Thymus (tissue), 11 donors: ENCODE measurements at regions not wholly inside any gene's neighbourhood (a gene's known extent, or its start where the extent isn't known, plus 50 kb on each side); places are given as distances from the start of the nearest gene placed in this dataset.
"Not testable (repeated sequence)": the region's sequence is repeated elsewhere in the genome, so short reads cannot be mapped to it uniquely, and the experiment has no call there.

Source experiments
- DNase-seq, 9 donors: peaks; one replicate each; pipeline ENCODE4 v3.0.0-alpha.2; 2013; ENCODE audit warnings: low spot score in 9 of 9, low read depth in 6 of 9, missing footprints in 1 of 9
- H3K27ac ChIP-seq, 2 donors: one replicate each; pipeline ENCODE4 v1.5.1; 2013; ENCODE audit warnings: control low read depth in 1 of 2, low read depth in 1 of 2, low read length in 1 of 2, mild to moderate bottlenecking in 1 of 2, moderate library complexity in 1 of 2
- H3K27me3 ChIP-seq, 2 donors: one replicate each; pipeline ENCODE4 v1.5.1; 2013; ENCODE audit warnings: low read length in 1 of 2; ENCODE audit not compliant: control insufficient read depth in 2 of 2, insufficient read depth in 1 of 2
- H3K36me3 ChIP-seq, 2 donors: one replicate each; pipeline ENCODE4 v1.5.1; 2013; ENCODE audit warnings: low read length in 1 of 2, mild to moderate bottlenecking in 1 of 2, moderate library complexity in 1 of 2; ENCODE audit not compliant: control insufficient read depth in 2 of 2, insufficient read depth in 2 of 2
- H3K4me1 ChIP-seq, 2 donors: one replicate each; pipeline ENCODE4 v1.5.1; 2013; ENCODE audit warnings: low read length in 2 of 2; ENCODE audit not compliant: control insufficient read depth in 2 of 2, insufficient read depth in 2 of 2
- H3K4me3 ChIP-seq, 2 donors: one replicate each; pipeline ENCODE4 v1.5.1; 2013; ENCODE audit warnings: low read length in 2 of 2, control low read depth in 1 of 2, mild to moderate bottlenecking in 1 of 2
- H3K9me3 ChIP-seq, 2 donors: one replicate each; pipeline ENCODE4 v1.5.1; 2013; ENCODE audit warnings: low read length in 1 of 2, mild to moderate bottlenecking in 1 of 2; ENCODE audit not compliant: control insufficient read depth in 2 of 2, insufficient read depth in 1 of 2
- WGBS: extraction: QIAGEN DNeasy Blood & Tissue Kit; methylation state at CpG from one replicate; pipeline ENCODE4 v1.1.7; 2013; 5-methylcytosine and 5-hydroxymethylcytosine counted together
- donor health status: healthy.

DNA sequence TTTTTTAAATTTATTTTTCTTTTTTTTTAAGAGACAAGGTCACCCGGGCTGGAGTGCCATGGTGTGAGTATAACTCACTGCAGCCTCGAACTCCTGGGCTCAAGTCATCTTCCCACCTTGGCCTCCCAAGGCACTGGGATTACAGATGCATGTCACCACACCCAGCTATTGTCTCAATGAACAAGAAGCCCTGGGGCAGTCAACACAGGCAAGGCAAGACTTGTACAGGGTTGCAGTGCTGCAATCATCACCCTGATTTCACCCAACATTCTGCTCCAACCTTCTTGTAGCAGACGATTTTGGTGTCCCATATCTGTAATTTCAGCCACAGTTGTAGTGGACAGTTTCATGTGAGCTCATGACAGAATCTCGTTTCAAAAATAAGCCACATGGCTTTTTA lies 205.8 kb upstream of the KIF2A start:
- no peaks in the 10 kb centered on the region for H3K4me1 ChIP-seq
- no peak overlapping the region for H3K4me3 ChIP-seq
- no peak overlapping the region for H3K27ac ChIP-seq
- no peaks in the 10 kb centered on the region for H3K27me3 ChIP-seq
- H3K36me3 ChIP-seq, result no peaks in the 10 kb centered on the region
- WGBS, result 92% methylated on average over 4 of the region's 4 CpGs
- H3K9me3 ChIP-seq, result peaks cover 0 to 4% of the 10 kb centered on the region in 2 donors
- DNase-seq, result no peak

DNA sequence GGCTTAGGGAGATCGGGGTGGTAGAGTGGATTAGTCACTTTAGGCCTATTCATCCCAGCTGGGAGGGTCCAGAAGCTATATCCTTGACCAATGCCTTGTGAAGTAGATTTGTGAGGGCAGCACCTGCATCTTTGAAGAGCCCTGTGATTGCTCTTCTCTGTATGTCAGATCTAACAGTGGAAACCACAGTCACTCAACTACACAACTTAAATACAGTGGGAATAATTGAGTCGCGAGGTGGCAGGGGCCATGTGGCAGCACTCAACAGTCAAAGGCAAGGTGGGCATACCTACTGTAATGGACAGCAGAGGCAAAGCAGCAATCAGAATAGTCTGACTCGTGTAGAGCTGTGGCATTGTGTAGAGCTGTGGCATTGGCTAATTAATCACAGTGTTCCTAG lies 202.1 kb upstream of the KIF2A start:
- not testable (repeated sequence) for H3K4me3 ChIP-seq, H3K4me1 ChIP-seq, H3K27ac ChIP-seq, H3K36me3 ChIP-seq, H3K27me3 ChIP-seq, DNase-seq, H3K9me3 ChIP-seq
- WGBS, result 96% methylated on average over 4 of the region's 4 CpGs

- no peak overlapping the region for H3K27ac ChIP-seq
- DNase-seq, result no peak
- no peaks in the 10 kb centered on the region for H3K27me3 ChIP-seq
- no peak overlapping the region for H3K4me3 ChIP-seq
- no peaks in the 10 kb centered on the region for H3K36me3 ChIP-seq
- no peaks in the 10 kb centered on the region for H3K4me1 ChIP-seq
- no peaks in the 10 kb centered on the region for H3K9me3 ChIP-seq
Observed at GRCh38 chr5:62111428-62111827, 194.6 kb upstream of the KIF2A start.

DNA sequence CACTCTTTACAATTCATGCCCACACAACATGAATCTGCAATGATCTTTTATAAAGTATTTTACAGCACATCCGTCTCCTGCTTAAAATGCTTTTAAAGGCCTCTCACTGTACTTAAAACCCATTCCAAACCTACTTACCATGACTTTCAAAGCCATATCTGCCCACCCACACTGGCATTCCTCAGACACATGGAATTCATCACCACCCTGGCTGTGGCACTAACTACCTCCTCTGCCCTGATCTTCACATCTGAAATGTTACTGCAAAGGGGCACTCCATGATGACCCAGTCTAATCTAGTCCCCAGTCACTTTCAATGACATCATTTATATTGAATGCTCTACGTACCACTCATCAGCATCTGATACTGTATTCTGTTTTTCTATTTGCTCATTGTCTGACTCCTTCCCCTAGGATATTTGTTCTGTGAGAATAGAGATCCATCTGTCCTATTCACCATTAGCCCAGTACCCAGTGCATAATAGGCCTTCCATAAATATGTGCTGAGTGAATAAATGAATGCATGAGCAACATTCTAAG lies 193.2 kb upstream of the KIF2A start:
- Histone ChIP-seq H3K4me1 (no peaks in the 10 kb centered on the region), H3K9me3 (no peaks in the 10 kb centered on the region), H3K27ac (no peak overlapping the region), H3K36me3 (no peaks in the 10 kb centered on the region), H3K4me3 (no peak overlapping the region), H3K27me3 (no peaks in the 10 kb centered on the region)
- 95% methylated on average over 2 of the region's 2 CpGs for WGBS
- DNase-seq, result no peak

DNA sequence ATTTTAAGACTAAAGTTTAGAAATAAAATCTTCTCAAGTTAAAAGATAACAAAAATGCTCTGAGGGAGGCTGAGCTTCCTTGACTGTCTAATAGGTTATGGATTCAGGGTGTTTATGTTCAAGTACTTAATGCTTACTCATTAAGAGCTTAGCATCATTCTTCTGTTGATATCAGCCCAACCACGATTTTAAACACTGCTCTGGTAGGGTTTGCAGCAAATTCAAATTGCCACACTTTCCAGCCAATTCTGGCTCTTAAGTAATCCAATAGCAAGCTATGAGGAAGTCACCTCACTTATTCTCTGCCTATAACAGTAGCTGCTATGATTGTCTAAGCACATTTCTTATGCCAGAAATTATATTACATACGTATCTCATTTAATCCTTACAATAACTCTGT lies 191.0 kb upstream of the KIF2A start:
- no peak overlapping the region for H3K4me3 ChIP-seq
- H3K27ac ChIP-seq, result no peak overlapping the region
- H3K4me1 ChIP-seq, result no peaks in the 10 kb centered on the region
- WGBS, result 86% methylated on average over 2 of the region's 2 CpGs
- no peaks in the 10 kb centered on the region for H3K36me3 ChIP-seq
- no peak for DNase-seq
- H3K27me3 ChIP-seq, result no peaks in the 10 kb centered on the region
- no peaks in the 10 kb centered on the region for H3K9me3 ChIP-seq

- H3K4me1 ChIP-seq, result no peaks in the 10 kb centered on the region
- 94% methylated on average over 6 of the region's 6 CpGs for WGBS
- H3K27me3 ChIP-seq, result no peaks in the 10 kb centered on the region
- H3K27ac ChIP-seq, result no peak overlapping the region
- H3K36me3 ChIP-seq, result no peaks in the 10 kb centered on the region
- DNase-seq, result no peak
- H3K4me3 ChIP-seq, result no peak overlapping the region
- no peaks in the 10 kb centered on the region for H3K9me3 ChIP-seq
Observed at GRCh38 chr5:62124266-62124665, 181.7 kb upstream of the KIF2A start.

DNA sequence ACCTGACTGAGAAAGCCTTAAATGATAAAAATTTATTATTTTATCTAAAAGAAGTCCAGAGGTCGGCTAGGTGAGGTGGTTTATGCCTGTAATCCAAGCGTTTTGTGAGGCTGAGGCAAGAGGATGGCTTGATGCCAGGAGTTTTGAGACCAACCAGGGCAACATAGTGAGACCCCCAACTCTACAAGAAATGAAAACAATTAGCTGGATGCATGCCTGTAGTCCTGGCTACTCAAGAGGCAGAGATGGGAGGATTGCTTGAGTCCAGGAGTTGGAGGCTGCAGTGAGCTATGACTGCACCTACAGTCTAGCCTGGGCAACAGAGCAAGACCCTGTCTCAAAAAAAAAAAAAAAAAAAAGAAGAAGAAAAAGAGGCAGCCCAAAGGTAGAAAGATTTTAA lies 179.9 kb upstream of the KIF2A start:
- H3K4me3 ChIP-seq, result no peak overlapping the region
- no peak for DNase-seq
- WGBS, result 89% methylated on average over 2 of the region's 2 CpGs
- no peak overlapping the region for H3K27ac ChIP-seq
- H3K9me3 ChIP-seq, result no peaks in the 10 kb centered on the region
- H3K36me3 ChIP-seq, result no peaks in the 10 kb centered on the region
- no peaks in the 10 kb centered on the region for H3K4me1 ChIP-seq
- no peaks in the 10 kb centered on the region for H3K27me3 ChIP-seq

- no peak overlapping the region for H3K27ac ChIP-seq
- 90% methylated on average over 2 of the region's 2 CpGs for WGBS
- no peak overlapping the region for H3K4me3 ChIP-seq
- no peaks in the 10 kb centered on the region for H3K4me1 ChIP-seq
- no peaks in the 10 kb centered on the region for H3K9me3 ChIP-seq
- DNase-seq, result no peak
- no peaks in the 10 kb centered on the region for H3K27me3 ChIP-seq
- H3K36me3 ChIP-seq, result no peaks in the 10 kb centered on the region
Observed at GRCh38 chr5:62127098-62127736, 178.8 kb upstream of the KIF2A start.

DNA sequence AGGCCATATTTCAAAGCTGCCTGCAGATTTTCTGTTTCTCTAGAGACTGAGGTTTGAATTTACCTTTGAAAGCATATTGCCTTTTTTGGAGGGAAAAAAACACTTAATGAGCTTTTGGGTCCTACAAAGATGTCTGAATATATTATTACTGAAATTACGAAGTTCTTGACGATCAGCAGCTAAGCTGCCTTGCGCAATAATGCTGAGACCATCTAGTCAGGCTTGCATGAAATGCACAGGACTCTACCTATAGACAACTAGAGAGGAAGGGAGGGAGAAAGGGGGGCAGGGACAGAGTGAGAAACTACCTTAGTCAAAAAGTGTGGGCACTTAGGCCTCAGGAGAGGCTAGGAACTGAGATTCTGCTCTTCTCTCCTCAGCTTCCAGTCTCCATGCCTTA lies 175.9 kb upstream of the KIF2A start:
- Histone ChIP-seq H3K36me3 (no peaks in the 10 kb centered on the region), H3K4me1 (no peaks in the 10 kb centered on the region), H3K27me3 (no peaks in the 10 kb centered on the region), H3K9me3 (no peaks in the 10 kb centered on the region), H3K27ac (no peak overlapping the region), H3K4me3 (no peak overlapping the region)
- 97% methylated on average over 3 of the region's 3 CpGs for WGBS
- no peak for DNase-seq
